HEK293 (cell line): ENCODE measurements at regions not wholly inside any gene's neighbourhood (a gene's known extent, or its start where the extent isn't known, plus 50 kb on each side); places are given as distances from the start of the nearest gene placed in this dataset.

ENCODE experiments used
- CTCF ChIA-PET: fragments of 350-600 bp; formaldehyde crosslinking; extraction: SDS; loops from one replicate; lab custom pipeline; 2021; ENCODE audit warnings: antibody characterized with exemption; lab: Yijun Ruan, JAX
- POLR2A ChIA-PET: fragments of 300-600 bp; formaldehyde crosslinking; extraction: SDS; loops from one replicate; lab custom pipeline; 2020; ENCODE audit warnings: antibody characterized with exemption, inconsistent platforms; lab: Yijun Ruan, JAX
- H3K27ac ChIP-seq: fragments of 200-500 bp; sonication (Bioruptor generic); 2 replicates; pipeline ENCODE4 v1.5.1; 2014; ENCODE audit warnings: low read depth, low read length, control low read depth, inconsistent platforms; ENCODE audit errors: extremely low read depth
- H3K36me3 ChIP-seq, 2 experiments: fragments of 200-500 bp in 1 of 2; sonication (Bioruptor generic) in 1 of 2; 1 replicate in 1 of 2; 2 replicates in 1 of 2; pipeline ENCODE4 v1.5.1; 2014 to 2017; ENCODE audit warnings: inconsistent platforms in 2 of 2, low read length in 2 of 2; ENCODE audit not compliant: control insufficient read depth in 2 of 2, insufficient read depth in 1 of 2
- H3K4me1 ChIP-seq: fragments of 200-500 bp; sonication (Bioruptor generic); 2 replicates; pipeline ENCODE4 v1.5.1; 2014; ENCODE audit warnings: mild to moderate bottlenecking, low read length, inconsistent platforms; ENCODE audit not compliant: control insufficient read depth, insufficient read depth
- H3K4me3 ChIP-seq: 2 replicates; pipeline ENCODE4 v1.5.1; 2011; ENCODE audit warnings: low read depth, mild to moderate bottlenecking, control low read depth, low read length, moderate library complexity
- H3K9me3 ChIP-seq: fragments of 200-500 bp; sonication (Bioruptor generic); 2 replicates; pipeline ENCODE4 v1.5.1; 2014; ENCODE audit warnings: low read depth, low read length, inconsistent platforms; ENCODE audit not compliant: control insufficient read depth, insufficient read depth
- GLIS2 ChIP-seq: fragments of 450-650 bp; formaldehyde crosslinking; IDR thresholded peaks from 2 replicates; pipeline ENCODE4 v1.5.1; 2016; ENCODE audit warnings: missing biosample characterization, missing genetic modification characterization
- HOXC10 ChIP-seq: sonication (generic); formaldehyde crosslinking; IDR thresholded peaks from 2 replicates; pipeline ENCODE4 v1.8.1; 2023; ENCODE audit warnings: mild to moderate bottlenecking, missing genetic modification reagents
- OSR2 ChIP-seq: fragments of 450-650 bp; formaldehyde crosslinking; IDR thresholded peaks from 2 replicates; pipeline ENCODE4 v1.5.1; 2016; ENCODE audit warnings: missing biosample characterization, missing genetic modification characterization
- PRDM6 ChIP-seq: fragments of 450-650 bp; formaldehyde crosslinking; IDR thresholded peaks from 2 replicates; pipeline ENCODE4 v1.5.1; 2017; ENCODE audit warnings: missing biosample characterization, missing genetic modification characterization
- REST ChIP-seq: fragments of 450-650 bp; formaldehyde crosslinking; IDR thresholded peaks from 2 replicates; pipeline ENCODE4 v1.5.1; 2016; ENCODE audit warnings: missing biosample characterization, missing genetic modification characterization
- SP7 ChIP-seq: fragments of 450-650 bp; formaldehyde crosslinking; IDR thresholded peaks from 2 replicates; pipeline ENCODE4 v1.5.1; 2016; ENCODE audit warnings: missing biosample characterization, missing genetic modification characterization
- ZBTB11 ChIP-seq: fragments of 450-650 bp; formaldehyde crosslinking; conservative IDR thresholded peaks from 2 replicates; pipeline ENCODE4 v1.5.1; 2016; ENCODE audit warnings: low read depth, missing biosample characterization, missing genetic modification characterization
- ZBTB48 ChIP-seq: fragments of 450-650 bp; formaldehyde crosslinking; IDR thresholded peaks from 2 replicates; pipeline ENCODE4 v1.5.1; 2016; ENCODE audit warnings: missing biosample characterization, missing genetic modification characterization
- ZBTB7A ChIP-seq: fragments of 450-650 bp; formaldehyde crosslinking; IDR thresholded peaks from 2 replicates; pipeline ENCODE4 v1.5.1; 2016; ENCODE audit warnings: low read depth, missing biosample characterization, missing genetic modification characterization
- ZNF148 ChIP-seq: fragments of 450-650 bp; formaldehyde crosslinking; IDR thresholded peaks from 2 replicates; pipeline ENCODE4 v1.5.0; 2017; ENCODE audit warnings: missing biosample characterization, missing genetic modification characterization, borderline replicate concordance
- ZNF169 ChIP-seq: fragments of 450-650 bp; formaldehyde crosslinking; IDR thresholded peaks from 2 replicates; pipeline ENCODE4 v1.5.1; 2016; ENCODE audit warnings: missing biosample characterization, missing genetic modification characterization
- ZNF174 ChIP-seq: fragments of 450-650 bp; formaldehyde crosslinking; IDR thresholded peaks from 2 replicates; pipeline ENCODE4 v1.5.0; 2017; ENCODE audit warnings: missing biosample characterization, mild to moderate bottlenecking, missing genetic modification characterization
- ZNF324 ChIP-seq: fragments of 450-650 bp; formaldehyde crosslinking; IDR thresholded peaks from 2 replicates; pipeline ENCODE4 v1.5.1; 2016; ENCODE audit warnings: missing biosample characterization, missing genetic modification characterization
- ZNF350 ChIP-seq: fragments of 450-650 bp; formaldehyde crosslinking; IDR thresholded peaks from 2 replicates; pipeline ENCODE4 v1.5.0; 2017; ENCODE audit warnings: missing biosample characterization, mild to moderate bottlenecking, missing genetic modification characterization
- ZNF362 ChIP-seq: fragments of 450-650 bp; formaldehyde crosslinking; IDR thresholded peaks from 2 replicates; pipeline ENCODE4 v1.5.1; 2016; ENCODE audit warnings: missing biosample characterization, missing genetic modification characterization
- ZNF423 ChIP-seq: fragments of 450-650 bp; formaldehyde crosslinking; IDR thresholded peaks from 2 replicates; pipeline ENCODE4 v1.5.1; 2016; ENCODE audit warnings: missing biosample characterization, missing genetic modification characterization
- ZNF473 ChIP-seq: fragments of 450-650 bp; formaldehyde crosslinking; IDR thresholded peaks from 2 replicates; pipeline ENCODE4 v1.5.1; 2017; ENCODE audit warnings: missing biosample characterization, missing genetic modification characterization
- ZNF513 ChIP-seq: fragments of 450-650 bp; IDR thresholded peaks from 2 replicates; pipeline ENCODE4 v1.5.1; 2018; ENCODE audit warnings: missing biosample characterization, missing genetic modification characterization
- ZNF514 ChIP-seq: fragments of 450-650 bp; formaldehyde crosslinking; IDR thresholded peaks from 2 replicates; pipeline ENCODE4 v1.5.1; 2016; ENCODE audit warnings: missing biosample characterization, missing genetic modification characterization
- ZNF777 ChIP-seq: fragments of 450-650 bp; formaldehyde crosslinking; IDR thresholded peaks from 2 replicates; pipeline ENCODE4 v1.5.1; 2017; ENCODE audit warnings: missing biosample characterization, missing genetic modification characterization, borderline replicate concordance
- ZSCAN23 ChIP-seq: fragments of 450-650 bp; formaldehyde crosslinking; IDR thresholded peaks from 2 replicates; pipeline ENCODE4 v1.5.1; 2016; ENCODE audit warnings: missing biosample characterization, missing genetic modification characterization
- ZSCAN30 ChIP-seq: fragments of 450-650 bp; IDR thresholded peaks from 2 replicates; pipeline ENCODE4 v1.5.1; 2018; ENCODE audit warnings: missing biosample characterization, mild to moderate bottlenecking, missing genetic modification characterization, moderate library complexity

- TF ChIP-seq ZBTB11 (tag by site-specific recombination): no peak
- TF ChIP-seq PRDM6 (tag by site-specific recombination): no peak
- no peak for TF ChIP-seq ZBTB48
- TF ChIP-seq ZSCAN30 (tag by site-specific recombination): no peak
- TF ChIP-seq OSR2: no peak
- TF ChIP-seq SP7 (tag by site-specific recombination): no peak
- no peak for TF ChIP-seq ZNF473 (tag by site-specific recombination)
- no peak for TF ChIP-seq ZNF174
- TF ChIP-seq ZBTB7A (tag by site-specific recombination): no peak
- TF ChIP-seq ZNF350 (tag by site-specific recombination): no peak
- no peak for TF ChIP-seq ZSCAN23 (tag by site-specific recombination)
- no peak for TF ChIP-seq ZNF362 (tag by site-specific recombination)
- TF ChIP-seq HOXC10 (CRISPR knock-in tag): no peak
- TF ChIP-seq ZNF777 (tag by site-specific recombination): no peak
- TF ChIP-seq, all 188 proteins: peak for 0
- Histone ChIP-seq H3K9me3 (no peaks in the 10 kb centered on the region), H3K4me3 (no peak overlapping the region), H3K36me3 (peaks cover 0 to 91% of the 10 kb centered on the region in 2 experiments), H3K27ac (no peak overlapping the region), H3K4me1 (no peaks in the 10 kb centered on the region)
- ChIA-PET POLR2A (no interaction called here), CTCF (no interaction called here)
These were observed 83.4 kb upstream of the PACRGL start for GRCh38 chr4:20616848-20617247.

GRCh38 chr4:20617678-20618396 is 82.4 kb upstream of the PACRGL start:
- H3K4me3 ChIP-seq: no peak overlapping the region
- ChIA-PET POLR2A (no interaction called here), CTCF (no interaction called here)
- TF ChIP-seq ZNF324 (tag by site-specific recombination) (no peak), ZNF514 (tag by site-specific recombination) (no peak), ZNF513 (tag by site-specific recombination) (no peak), ZNF148 (tag by site-specific recombination) (no peak), ZNF169 (tag by site-specific recombination) (no peak), GLIS2 (tag by site-specific recombination) (no peak), REST (tag by site-specific recombination) (no peak), ZNF423 (tag by site-specific recombination) (no peak)

More at GRCh38 chr4:20617678-20618396, 82.4 kb upstream of the PACRGL start:
- peaks cover 0 to 84% of the 10 kb centered on the region in 2 experiments for H3K36me3 ChIP-seq
- no peaks in the 10 kb centered on the region for H3K4me1 ChIP-seq
- H3K9me3 ChIP-seq: no peaks in the 10 kb centered on the region
- no peak overlapping the region for H3K27ac ChIP-seq
